Activated CD4-positive, CD25-positive, alpha-beta regulatory T cell treated with anti-CD3 and anti-CD28 coated beads, Interleukin-2, amount 50 U/mL, for 72 hours (primary cell): ENCODE measurements at regions not wholly inside any gene's neighbourhood (a gene's known extent, or its start where the extent isn't known, plus 50 kb on each side); places are given as distances from the start of the nearest gene placed in this dataset.

Source experiments
- DNase-seq: peaks from one replicate; pipeline ENCODE4 v3.0.0; 2021

DNA sequence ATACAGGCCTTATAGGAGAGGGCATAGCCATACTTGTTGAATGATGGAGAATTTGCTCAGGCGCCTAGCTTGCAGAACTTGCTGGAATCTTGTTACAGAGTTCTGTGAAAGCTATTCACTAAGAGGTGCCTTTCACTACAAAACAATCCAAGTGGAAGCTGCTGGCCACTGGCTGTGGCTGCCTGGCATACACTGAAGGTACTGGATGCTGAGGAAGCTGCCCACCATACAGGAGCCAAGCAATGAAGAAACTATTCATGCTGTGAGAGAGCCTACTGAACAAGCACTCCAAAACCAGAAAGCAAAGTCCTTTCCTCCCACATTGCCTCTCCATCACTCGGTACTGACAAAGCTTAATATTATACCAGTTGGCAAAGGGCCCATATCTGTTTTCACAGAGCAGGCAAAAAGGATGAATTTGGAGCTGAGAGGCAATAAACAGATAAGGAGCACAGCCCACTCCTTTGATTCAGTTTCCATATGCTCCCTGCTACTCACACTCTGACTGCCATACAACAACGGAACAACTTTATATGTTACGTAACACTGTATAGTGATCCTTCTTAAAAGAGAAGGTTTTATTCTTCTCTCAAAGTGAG lies 192.6 kb upstream of the ALCAM start:
- no peak for DNase-seq

DNA sequence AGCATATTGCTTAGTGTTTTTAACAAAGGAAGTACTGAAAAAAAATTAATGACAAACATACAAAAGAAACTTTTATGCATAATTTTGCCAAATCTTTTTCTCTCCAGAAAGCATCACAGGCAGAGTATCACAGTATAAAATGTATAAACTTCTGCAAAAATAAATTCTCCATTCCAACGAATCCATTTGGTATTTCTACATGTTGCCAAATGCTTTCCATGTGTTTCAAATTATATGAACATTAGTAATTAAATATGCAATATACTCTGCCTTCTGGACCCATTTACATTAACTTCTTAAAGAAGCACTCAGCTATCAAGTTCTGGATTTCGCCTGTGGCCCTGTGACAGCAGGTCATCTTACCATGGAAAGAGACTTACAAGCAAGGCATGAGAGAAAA lies 189.1 kb upstream of the ALCAM start:
- no peak for DNase-seq

DNA sequence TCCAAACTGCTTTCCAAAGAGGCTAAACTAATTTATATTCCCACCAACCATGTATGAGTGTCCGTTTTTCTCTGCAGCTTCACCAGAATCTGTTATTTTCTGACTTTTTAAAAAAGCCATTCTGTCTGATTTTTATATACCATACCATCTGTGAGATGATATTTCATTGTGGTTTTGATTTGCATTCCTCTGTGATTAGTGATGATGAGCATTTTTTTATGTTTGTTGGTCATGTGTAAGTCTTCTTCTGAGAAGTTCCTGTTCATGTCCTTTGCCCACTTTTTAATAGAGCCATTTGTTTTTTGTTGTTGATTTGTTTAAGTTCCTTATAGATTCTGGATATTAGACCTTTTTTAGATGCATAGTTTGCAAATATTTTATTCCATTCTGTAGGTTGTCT lies 179.4 kb upstream of the ALCAM start:
- no peak for DNase-seq

DNA sequence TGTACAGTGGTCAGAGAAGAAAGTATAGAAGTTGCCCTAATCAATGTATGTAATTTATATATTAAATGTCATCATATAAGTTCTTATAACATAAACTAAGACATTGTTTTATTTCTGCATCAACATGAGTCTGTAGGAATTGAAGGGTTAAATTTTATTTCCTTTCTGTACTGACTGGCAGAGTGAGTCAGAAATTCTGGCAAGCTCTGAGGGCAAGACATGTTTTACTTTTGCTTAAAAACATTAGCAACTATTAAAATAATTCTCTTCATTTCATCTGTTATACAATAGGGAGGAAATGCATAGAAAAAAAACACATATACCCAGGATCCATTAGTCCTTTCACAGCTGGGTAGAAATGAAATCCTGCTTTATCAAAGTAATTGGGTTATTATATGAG lies 171.4 kb upstream of the ALCAM start:
- no peak for DNase-seq

DNA sequence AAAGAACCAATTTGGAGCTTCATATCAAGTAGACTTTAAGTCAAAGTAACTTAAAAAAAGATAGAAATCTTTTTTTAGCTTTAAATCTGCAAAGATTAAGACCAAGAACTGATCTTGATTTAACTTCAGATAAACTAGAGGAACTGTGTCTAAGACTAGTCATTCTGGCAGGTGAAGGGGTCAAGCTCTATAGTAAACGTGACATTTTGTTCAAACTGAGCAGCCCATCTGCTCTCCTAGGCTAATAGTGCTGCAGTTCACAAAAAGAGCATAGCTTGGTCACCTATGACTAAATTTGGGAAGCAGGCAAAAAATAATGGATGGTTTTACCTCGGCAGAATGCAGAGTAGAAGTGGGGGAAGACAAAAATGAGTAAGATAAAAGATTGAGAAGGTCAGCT lies 168.8 kb upstream of the ALCAM start:
- DNase-seq = no peak

DNA sequence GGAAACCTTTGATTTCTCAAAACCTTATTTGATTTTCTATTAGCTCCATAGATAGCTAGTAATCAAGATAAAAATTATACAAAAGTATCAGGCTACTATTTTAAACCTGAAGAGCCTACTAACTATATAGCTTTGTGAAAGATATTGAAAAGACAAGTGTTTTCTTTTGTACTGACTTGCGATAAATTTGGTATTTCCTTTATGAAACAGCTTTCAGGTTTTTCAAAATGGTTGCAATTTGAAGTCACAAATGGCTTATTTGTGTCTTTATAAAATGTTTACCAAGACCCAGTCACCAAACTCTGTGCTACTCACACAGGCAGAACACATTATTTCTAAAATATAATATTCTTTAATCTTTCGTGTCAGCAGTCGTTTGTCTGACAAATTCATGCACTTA lies 167.5 kb upstream of the ALCAM start:
- no peak for DNase-seq

DNA sequence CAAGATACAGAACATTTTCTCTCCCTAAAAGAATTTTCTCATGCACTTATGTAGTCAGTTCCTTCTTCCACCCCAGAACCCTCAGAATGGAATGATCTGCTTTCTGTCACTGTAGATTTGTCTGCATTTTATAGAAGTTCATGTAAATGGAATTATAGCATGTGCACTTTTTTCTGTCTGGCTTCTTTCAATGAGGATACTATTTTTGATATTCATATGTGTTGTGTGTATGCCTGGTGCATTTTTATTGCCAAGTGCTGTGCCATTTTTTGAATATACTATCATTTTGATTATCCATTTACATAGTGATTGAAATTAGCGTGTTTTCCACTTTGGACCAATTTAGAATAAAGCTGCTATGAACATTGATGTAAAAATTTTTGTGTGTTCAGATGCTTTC lies 156.6 kb upstream of the ALCAM start:
- DNase-seq = no peak

DNA sequence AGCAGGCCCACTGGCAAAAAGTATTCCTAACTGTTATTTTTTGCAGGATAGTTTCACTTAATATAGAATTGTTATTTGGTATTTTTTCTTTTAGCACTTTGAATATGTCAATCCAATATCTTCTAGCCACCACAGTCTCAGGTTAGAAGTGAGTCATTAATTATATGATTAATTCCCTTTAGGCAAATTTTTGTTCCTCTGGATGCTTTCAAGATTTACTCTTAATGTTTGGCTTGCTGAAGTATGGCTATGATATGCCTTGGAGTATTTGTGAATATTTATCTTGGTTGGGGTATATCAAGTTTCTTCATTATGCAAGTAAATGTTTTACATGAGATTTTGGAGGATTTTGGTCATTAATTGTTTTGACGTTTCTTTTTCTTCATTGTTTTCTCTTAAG lies 152.1 kb upstream of the ALCAM start:
- no peak for DNase-seq

DNA sequence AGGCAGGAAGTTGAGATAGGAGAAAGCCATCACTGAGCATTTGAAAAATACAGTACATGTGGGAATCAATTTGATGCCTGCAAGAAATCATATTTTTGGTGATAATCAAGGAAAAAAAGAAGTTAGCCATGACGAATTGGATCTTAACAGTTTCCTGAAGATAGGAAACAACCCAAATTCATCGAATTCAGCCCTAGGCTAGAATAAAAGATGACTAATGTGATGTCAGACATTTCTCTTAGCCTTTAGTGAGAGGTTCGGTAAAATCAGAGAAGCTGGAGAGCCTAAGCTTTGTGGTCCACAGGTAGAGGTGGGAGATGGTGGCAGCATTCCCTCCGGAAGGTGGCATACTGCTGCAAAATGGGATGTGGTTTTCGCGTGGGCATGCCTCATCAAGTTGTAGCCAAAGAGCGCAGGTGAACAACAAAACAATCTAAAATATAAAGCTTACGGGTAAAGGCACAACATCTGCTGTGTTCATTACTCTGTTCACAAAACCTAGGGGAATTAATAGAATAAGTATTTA lies 144.1 kb upstream of the ALCAM start:
- no peak for DNase-seq

DNA sequence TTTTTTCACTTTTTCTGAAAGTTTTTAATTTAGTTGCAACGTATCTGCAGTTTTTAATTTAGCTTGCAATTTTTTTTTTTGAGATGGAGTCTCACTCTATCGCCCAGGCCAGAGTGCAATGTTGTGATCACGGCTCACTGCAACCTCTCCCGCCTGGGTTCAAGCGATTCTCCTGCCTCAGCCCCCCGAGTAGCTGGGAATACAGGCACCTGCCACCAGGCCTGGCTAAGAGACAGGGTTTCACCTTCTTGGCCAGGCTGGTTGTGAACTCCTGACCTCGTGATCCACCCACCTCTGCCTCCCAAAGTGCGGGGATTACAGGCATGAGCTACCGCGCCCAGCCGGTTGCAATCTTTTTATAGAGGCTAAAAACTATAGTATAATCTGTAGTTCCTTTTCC lies 142.9 kb upstream of the ALCAM start:
- no peak for DNase-seq

DNA sequence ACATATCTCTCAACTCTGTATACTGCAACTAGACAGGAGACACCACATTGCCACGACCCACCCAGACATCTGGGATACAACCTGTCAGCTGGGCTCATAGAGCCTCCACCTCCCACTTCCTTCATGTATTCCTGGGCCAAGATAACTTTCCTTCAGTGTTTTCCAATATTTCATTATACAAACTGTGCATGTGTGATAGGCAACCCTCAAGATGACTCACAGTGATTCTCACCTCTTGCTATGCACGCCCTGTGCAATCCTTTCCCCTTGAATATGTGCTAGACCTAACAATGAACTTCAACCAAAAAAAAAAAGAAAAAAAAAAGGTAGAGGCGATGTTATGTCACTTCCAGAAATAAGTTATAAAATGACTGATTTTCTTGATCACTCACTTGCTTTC lies 138.0 kb upstream of the ALCAM start:
- no peak for DNase-seq

DNA sequence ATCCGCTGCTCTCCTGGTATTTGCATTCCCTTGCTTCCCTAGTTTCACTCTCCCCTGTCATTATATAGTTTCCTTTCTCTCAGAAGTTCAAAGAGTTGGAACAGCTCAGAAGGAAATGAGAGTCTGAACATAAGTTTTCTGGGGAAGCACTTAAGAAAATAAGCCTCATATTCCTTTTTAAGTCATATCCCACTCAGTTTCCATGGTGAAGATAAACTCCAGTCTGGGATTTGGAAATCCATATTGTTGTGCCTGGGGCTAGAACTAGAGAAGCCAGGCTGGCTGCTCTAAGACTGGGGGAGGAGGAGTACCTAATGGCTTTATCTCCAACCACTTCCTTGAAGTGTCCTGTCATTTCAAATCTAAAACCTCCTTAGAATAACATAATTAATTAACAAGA lies 134.2 kb upstream of the ALCAM start:
- no peak for DNase-seq

DNA sequence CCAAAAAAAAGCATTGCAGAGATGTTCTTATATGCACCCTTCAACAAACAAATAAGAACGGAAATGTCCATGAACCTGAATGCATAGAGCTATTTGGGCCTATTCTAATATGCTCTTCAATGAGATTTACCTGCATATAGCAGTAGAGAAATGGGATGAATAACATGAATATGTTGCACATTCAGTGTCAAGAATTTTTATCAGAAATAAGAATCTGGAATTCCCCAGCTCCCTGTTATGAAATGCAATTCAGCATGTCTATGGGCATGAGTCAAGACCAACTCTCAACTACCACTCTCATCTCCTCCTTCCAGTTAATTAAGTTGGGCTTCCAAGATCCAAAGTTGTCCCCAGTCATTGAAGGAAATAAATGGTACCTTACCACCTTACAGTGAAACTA lies 133.7 kb upstream of the ALCAM start:
- DNase-seq = no peak

DNA sequence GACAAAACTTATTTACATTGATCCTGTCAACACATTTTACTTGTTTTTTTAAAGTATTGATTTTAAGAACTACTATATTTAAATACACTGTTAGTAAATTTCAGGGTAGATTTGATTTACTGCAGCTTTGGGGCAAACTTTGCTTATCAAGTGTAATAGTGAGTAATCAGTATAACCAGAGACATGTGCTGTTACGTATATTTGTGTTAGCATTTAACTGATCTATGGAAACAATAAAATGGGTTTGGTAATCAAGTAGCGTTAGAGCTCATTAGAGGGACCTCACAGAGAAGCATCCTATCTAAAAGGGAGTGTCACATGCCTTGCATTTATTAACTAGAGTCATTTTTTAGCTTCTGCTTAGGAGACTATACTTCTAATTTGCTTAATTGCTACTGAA lies 131.5 kb upstream of the ALCAM start:
- DNase-seq = no peak

DNA sequence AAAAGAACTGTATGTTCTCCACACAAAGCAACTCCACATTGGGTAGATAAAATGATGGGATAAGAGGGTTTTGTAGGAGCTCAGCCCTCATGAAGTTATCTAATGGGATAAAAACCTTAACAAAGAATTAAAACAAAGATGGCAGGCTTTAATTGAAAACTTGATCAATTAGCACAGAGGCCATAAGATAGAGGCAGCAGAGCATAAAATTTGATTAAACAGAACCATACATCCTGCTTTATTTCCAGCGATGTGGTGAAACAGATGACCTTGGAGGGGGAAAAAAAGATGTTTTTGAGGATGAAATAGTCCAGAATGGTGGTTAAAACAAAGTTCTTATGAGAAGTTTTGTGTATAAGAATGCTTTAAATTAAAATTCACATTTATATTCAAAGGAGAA lies 130.9 kb upstream of the ALCAM start:
- no peak for DNase-seq

DNA sequence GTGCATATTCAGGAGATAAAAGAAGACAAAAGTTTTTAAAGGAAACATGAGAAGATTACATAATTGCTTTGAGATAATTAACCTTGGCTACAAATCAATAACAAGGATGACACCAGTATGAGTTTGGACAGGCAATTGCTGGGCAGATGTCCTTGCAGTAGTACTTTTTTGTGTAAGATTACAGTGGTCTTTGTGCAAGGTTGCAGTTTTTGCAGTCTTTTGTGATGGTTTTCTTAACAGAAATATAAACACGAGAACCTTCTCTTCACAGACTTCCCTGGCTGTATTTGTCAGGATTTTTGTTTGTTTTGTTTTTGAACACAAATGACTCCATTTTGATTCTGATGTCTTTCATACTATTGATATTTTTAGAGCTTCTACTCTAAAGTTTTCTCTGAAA lies 128.3 kb upstream of the ALCAM start:
- DNase-seq = no peak

DNA sequence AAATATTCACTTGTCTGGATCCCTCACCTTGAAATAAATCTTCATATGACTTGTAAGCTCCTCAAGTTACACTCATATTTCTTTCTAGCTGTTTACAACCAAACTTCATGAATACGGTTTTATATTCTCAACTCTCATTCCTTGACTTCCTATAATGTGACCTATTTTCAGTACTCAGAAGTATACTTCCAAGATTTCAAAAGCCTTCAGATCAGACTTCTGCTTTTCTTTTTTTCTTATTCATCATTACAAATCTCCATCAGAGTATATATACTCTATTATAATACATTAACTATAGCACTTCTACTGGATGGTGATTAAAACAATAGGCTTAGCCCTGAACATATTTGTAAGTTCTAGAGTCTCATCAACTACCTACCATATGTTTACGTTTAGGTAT lies 123.6 kb upstream of the ALCAM start:
- DNase-seq = no peak

DNA sequence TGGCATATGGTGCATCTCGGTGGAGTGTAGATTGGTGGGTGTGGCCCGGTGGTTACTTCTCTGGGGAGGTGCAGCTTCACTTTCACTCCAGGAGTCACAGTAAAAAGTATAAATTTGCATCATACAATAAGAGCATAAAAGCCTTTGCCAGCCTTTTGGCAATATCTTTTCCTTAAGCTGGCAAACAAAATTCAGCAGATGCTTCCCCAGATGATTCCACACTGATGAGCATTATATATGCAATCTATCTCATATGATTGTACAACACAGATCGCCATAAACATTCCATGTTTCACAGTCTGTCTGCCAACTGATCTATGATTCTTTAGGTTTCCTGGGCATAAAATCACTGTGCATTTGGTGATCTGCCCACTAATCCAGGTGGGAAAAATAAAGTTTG lies 120.2 kb upstream of the ALCAM start:
- DNase-seq = no peak

DNA sequence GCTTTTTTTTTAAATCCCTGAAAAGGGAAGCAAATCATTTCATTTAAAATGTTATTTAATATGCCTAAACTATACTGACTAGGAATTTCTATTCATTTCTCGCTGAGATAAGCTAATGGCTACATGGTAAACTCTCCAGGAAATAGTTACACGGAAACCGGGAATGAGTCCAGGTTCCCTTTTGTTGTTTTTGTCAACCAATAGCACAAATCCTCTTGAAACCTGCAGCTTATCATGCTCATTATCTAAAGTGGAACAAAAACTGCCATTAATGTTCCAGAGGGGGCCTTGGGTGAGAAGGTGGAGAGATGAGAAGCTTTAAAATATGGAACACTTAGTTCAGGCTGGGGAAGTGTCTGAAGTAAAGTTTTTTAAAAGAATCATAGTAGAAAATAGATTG lies 113.5 kb upstream of the ALCAM start:
- DNase-seq = no peak

DNA sequence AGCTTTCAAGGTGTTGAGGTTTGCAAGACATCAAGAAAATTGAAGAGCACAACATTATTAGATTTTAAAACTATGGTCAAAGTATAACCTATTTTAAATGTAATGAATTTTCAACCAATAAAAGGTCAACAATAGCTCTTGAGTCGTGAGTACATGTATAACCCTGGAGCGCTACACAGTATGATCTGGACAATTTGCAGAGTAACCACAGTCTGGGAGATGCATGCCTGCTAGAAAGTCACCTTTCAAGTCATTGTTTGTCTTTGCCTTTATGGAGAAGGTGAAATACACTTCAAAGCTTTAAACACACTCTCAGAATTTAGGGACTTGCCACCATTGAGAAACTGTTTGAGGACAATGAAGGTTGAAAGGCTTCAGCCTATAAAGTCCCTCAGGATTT lies 112.6 kb upstream of the ALCAM start:
- DNase-seq = no peak

DNA sequence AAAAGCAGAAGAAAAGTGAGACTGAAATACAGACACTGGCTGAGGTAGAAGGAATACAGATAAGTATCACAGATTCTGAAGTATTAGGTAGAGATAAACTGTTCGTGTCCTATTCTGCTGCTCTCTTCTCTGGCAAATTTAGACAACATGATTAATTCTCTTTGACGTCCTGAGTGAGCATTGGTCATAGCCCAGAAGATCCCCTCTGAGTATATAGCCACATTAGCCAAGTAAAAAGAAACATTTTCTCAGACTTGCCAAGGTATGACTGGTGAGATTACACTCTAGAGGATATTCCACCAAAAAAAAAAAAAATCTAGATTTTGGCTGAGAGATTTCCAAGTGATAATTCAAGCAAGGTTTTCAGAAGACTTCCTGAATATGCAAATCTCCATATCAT lies 111.4 kb upstream of the ALCAM start:
- no peak for DNase-seq

DNA sequence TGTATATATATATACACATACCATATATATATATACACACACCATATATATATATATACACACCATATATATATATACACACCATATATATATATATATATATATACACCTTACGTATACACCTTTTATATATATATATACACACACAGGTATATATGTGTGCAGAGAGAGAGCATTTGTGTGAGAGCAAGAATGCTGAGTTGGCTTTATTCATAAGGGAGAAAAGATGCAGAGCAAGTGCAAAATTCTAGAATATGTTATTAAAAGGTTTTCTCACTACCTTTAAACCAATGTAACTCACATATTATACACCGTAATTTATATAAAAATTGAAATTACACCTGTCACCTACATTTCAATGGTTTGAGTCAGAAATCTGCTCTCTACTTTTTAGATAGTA lies 107.2 kb upstream of the ALCAM start:
- DNase-seq = no peak

DNA sequence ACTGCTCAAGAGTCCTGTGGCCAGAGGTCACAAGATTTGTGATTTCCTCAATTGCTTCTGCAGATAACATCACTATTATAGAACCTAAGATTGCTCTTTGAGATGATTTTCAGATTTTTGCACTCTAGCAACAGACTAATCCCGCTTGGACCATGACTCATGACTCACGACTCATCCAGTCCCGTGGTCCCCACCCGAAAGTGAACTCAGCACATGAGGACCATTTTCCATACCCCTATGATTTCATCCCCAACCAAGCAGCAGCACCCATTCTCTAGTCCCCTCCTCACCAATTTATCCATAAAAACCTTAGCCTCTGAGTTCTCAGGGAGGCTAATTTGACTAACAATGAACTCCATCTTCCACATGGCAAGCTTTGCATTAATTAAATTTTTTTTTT lies 106.3 kb upstream of the ALCAM start:
- DNase-seq = no peak

DNA sequence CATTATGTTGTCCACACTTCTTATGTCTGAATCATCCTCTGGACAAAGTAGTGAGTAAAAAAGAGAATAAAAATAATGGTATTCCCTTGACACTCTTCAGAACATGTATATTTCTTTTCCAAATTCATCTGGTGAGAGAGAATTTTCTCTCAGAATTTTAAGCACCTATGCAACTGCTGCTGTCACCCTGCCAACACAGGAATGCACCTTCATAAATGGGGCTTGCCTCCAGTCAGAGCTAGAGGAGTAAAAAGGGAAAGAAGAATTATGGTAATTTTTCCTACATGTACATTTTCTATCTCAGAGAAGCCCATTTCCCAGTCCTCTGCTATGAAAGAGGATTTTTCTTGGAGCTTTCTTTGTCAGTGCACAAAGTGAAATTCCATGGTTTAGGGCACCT lies 92.2 kb upstream of the ALCAM start:
- DNase-seq = no peak

DNA sequence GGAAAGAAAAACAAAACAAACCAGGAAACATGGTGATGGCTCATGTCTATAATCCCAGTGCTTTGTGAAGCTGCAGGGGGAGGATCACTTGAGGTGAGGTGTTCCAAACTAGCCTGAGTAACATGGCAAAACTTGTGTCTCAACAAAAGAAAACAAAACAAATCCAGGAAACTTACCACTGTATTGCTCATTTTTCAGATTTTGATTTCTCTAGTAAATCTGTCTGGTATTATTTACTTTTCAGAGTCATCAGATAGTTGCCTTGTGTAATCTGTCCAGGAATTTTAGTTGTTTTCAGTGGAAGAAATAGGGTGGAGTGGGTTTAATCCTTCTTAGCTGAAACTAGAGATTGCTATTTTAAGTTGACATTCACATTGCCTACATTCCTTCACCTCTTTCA lies 91.8 kb upstream of the ALCAM start:
- no peak for DNase-seq

DNA sequence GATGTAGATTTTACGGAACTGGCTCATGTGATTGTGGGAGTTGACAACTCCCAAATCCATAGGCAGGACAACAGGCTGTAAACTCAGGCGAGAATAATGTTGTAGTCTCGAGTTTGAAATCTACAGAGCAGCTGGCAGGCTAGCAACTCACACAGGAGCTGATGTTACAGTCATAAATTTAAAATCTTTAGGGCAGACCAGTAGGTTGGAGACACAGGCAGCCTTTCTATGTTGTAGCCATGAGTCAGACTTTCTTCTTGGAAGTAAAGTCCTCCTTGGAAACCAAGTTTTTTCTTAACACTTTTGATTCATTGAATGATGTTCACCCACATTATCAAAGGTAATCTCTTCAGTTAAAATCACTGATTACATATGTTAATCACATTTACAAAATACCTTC lies 89.1 kb upstream of the ALCAM start:
- no peak for DNase-seq
